ENCODE measurements at regions not wholly inside any gene's neighbourhood (a gene's known extent, or its start where the extent isn't known, plus 50 kb on each side); places are given as distances from the start of the nearest gene placed in this dataset.

- Histone ChIP-seq H3T11ph (ENCODE audit: low read length) (no peak overlapping the region), H3K4ac (ENCODE audit: low read depth, low read length) (no peak overlapping the region), H2AFZ (ENCODE audit: low read length) (no peak overlapping the region), H4K91ac (ENCODE audit: insufficient read length, low read depth, low read length) (no peak overlapping the region), H3K14ac (ENCODE audit: insufficient read depth, low read length) (no peak overlapping the region), H2BK5ac (ENCODE audit: insufficient read length, low read length) (no peak overlapping the region), H3K27ac (ENCODE audit: insufficient read length, low read depth, low read length) (no peak overlapping the region), H3K9ac (ENCODE audit: extremely low read depth, insufficient read length, low read length) (no peak overlapping the region), H3K23ac (ENCODE audit: insufficient read length, low read depth, low read length) (no peak overlapping the region), H3K18ac (ENCODE audit: insufficient read length, low read depth, low read length) (no peak overlapping the region), H2BK20ac (ENCODE audit: low read depth, low read length, poor library complexity, severe bottlenecking) (no peak overlapping the region), H4K5ac (ENCODE audit: insufficient read length, low read depth, low read length) (no peak overlapping the region), H3K9me3 (ENCODE audit: control insufficient read depth, low read depth, low read length) (no peaks in the 10 kb centered on the region), H3K27me3 (ENCODE audit: insufficient read depth, low read length) (no peaks in the 10 kb centered on the region), H3K56ac (ENCODE audit: insufficient read length, low read depth, low read length) (no peak overlapping the region), H2BK15ac (ENCODE audit: low read depth, low read length) (no peak overlapping the region), H4K20me1 (ENCODE audit: control insufficient read depth, insufficient read depth, insufficient read length) (no peaks in the 10 kb centered on the region), H3K79me2 (ENCODE audit: insufficient read depth, low read length) (no peaks in the 10 kb centered on the region), H3K4me2 (ENCODE audit: insufficient read depth, insufficient read length, low read length) (no peak overlapping the region), H3K23me2 (ENCODE audit: insufficient read length, low read depth, low read length, poor library complexity, severe bottlenecking) (no peaks in the 10 kb centered on the region), H3K4me1 (ENCODE audit: insufficient read depth, low read length) (no peaks in the 10 kb centered on the region; the same call in 1 of the 2 replicates), H2AK5ac (ENCODE audit: insufficient read length, low read length) (no peak overlapping the region), H3K79me1 (ENCODE audit: insufficient read depth, low read depth, low read length, poor library complexity, severe bottlenecking) (no peaks in the 10 kb centered on the region), H2BK12ac (ENCODE audit: insufficient read length, low read depth, low read length) (no peak overlapping the region), H4K8ac (replicated peaks; ENCODE audit: insufficient read length, low read depth, low read length) (no peak overlapping the region), H2BK120ac (ENCODE audit: low read depth, low read length, poor library complexity, severe bottlenecking) (no peak overlapping the region)
- no CpG with 5 or more reads among the region's 2 CpGs for WGBS (ENCODE audit: extremely low coverage, insufficient read length, low lambda C conversion rate)
- H3K9me3 Mint-ChIP-seq: peaks cover 2% of the 10 kb centered on the region in 2 experiments; a peak in 4 of 5 replicates
- H3K4me3 Mint-ChIP-seq: no peak overlapping the region
- DNase-seq: no peak
- TF ChIP-seq CTCF (conservative IDR thresholded peaks at IDR 0.05): no peak
- H3K27me3 Mint-ChIP-seq (ENCODE audit: low read depth): no peaks in the 10 kb centered on the region
- no peak overlapping the region for H3K27ac Mint-ChIP-seq
- peaks cover 0 to 3% (median 2%) of the 10 kb centered on the region in 3 experiments; a peak in 5 of 7 replicates for H3K36me3 Mint-ChIP-seq (ENCODE audit: insufficient read depth in 1 of 3, low read depth in 3 of 3)
- H3K4me1 Mint-ChIP-seq: no peaks in the 10 kb centered on the region
These were observed 114.2 kb downstream of the TES start for GRCh38 chr7:116324582-116324981.

All from H9 (cell line).